NCI-H2196 (cell line): ENCODE measurements at regions not wholly inside any gene's neighbourhood (a gene's known extent, or its start where the extent isn't known, plus 50 kb on each side); places are given as distances from the start of the nearest gene placed in this dataset.
"Not testable (repeated sequence)": the region's sequence is repeated elsewhere in the genome, so short reads cannot be mapped to it uniquely, and the experiment has no call there.

Source experiments
- DNase-seq: peaks from one replicate; lab custom pipeline; 2025; ENCODE audit not compliant: unreplicated experiment; lab: John Stamatoyannopoulos, UW

DNA sequence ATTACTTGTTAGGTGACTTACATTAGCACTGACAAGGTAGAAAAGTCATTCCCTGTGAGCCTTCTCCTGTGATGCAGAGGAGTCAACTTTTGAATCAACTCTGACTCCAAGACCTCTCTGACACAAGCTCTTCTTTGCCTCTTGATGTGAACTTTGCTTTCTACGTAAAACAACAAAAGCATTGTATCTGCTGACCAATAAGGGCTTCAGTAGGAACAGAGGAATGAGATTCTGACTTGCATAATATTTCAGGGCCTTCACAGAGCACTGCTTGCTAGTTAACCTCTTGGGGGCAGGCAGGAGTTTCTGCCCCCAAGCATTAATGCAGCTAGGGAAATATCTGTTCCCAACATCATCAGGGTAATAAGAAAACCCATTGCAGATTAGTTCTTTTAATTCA, 791.5 kb downstream of the BCL11A start:
- no peak for DNase-seq

DNA sequence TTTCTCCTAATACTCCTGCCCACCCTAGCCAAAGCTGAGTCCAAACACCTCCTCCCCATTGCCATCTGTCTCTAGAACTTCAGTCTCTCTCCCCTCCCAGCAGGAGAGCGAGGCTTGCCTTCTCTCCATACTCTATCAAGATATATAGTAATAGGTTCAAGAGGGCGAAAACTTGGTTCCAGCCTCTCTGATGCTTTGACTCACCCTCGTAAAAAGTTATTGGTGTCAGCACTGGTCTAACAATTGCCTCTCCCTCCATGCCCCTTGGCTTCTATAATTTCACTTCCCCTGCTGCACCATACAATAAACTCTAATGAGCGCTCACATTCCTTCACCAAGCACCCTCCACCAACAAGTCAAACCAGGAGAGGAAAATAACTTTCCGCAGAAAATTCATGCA, 797.3 kb downstream of the BCL11A start:
- DNase-seq: no peak

DNA sequence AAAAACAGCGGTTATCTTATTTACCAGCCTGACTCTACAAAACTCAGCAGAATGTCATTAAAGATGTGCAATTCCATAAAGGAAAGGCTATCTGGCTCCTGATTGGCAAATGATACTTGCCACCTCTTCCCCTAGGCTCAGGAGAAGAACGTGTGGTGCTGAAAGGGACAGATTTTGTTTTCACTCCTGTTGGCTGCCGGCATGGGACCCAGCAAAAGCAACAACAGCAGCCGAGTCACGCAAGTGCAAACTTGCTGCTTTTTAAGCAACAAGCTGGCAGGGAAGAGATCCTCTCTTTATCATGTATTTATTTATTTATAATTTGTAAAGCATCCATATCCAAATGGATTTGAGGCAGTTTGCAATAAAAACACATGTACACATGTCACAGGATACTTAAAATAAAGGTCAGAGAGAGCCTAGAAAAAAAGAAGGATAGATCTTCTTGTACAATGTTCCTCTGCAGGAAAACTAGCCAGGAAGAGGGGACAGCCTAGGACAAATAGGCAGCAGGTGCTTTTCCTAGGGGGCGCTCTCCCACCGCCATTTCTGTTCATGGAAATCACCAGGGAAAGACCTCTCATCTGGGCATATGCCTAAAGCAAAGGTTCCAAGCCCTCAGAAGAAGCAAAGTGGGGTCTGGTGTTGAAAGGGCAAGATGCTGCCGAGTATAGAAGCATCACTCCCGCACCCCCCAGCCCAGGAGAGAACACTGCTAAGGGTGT, 799.3 kb downstream of the BCL11A start:
- DNase-seq: no peak

DNA sequence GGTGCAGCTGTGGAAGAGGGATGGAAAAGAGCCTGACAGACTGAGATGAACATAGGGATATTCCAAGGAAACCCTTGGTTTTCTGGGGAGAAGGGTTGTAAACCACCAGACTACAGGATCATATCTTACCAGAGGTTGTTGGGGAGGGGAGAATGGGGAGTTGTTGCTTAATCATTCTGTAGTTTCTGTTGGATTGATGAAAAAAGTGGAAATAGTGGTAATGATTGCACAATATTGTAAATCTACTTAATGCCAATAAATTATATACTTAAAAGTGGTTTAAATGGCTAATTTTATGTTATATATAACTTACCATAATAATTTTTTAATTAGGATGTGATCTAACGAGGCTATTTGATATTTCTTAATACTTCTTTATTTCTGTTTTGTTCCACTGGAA, 800.9 kb downstream of the BCL11A start:
- no peak for DNase-seq

DNA sequence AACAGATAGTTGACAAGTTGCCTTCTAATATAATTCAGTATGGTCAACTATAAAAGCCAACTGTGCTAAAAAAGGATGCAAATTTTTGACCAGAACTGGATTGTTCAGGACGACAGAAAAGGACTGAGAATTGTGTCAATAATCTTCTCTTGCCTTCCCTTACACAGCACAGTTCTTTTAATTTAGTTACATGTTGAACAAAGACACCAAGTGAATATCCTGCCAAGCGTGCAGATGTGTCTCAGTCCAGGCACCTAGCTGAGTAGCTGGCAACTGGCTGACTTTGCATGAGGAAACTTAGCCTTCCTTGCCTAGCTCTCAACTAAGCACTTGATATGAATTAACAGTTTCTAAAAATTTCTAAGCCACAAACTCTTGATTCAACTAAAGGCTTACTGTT, 801.4 kb downstream of the BCL11A start:
- no peak for DNase-seq

DNA sequence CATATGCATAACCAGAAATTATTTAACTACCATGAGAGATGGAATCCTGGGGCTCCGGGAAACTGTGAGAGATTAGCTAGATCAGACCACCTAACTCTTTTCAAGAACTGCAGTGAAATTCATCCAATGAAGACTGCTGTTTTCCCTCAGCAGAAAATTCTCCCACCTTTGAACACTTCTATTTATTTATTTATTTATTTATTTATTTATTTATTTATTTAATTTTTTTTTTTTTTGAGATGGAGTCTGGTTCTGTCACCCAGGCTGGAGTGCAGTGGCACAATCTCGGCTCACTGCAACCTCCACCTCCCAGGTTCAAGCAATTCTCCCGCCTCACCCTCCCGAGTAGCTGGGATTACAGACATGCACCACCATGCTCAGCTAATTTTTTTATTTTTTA, 802.2 kb downstream of the BCL11A start:
- DNase-seq: not testable (repeated sequence)

DNA sequence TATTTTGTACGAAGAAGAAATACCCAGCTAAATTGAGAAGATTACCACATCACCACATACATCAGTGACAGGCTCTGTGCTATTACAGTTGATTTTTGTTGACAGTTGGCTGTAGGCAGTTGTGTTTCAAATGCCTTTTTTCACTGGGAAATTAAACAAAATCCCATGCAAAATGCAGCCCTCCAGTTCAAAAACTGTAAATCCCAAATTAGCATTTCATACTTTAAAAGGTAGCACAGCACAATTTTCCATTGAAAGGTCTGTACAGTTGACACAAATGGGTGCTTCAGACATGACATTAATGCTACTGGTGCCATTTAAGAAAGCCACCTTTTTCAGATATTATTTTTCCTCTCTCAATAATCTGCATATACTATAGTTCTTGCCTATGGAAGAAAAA, 807.2 kb downstream of the BCL11A start:
- DNase-seq: no peak

DNA sequence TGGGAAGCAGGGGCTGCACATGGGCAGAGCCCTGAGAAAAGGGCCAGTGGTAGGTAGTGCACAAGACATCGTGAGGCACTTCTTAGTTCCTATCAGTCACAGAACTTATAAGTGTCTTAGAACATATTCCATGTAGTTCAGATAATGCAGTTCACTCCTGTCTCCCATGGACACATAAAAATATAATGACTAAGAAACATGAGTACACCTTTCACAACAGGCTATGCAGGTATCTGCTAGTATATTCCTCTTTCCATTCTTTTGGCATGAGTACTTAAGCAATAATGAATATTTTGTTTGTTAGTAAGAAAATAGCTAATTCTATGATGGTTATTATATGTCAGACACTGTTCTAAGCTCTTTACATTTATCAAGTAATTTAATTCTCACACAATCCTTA, 808.4 kb downstream of the BCL11A start:
- no peak for DNase-seq

DNA sequence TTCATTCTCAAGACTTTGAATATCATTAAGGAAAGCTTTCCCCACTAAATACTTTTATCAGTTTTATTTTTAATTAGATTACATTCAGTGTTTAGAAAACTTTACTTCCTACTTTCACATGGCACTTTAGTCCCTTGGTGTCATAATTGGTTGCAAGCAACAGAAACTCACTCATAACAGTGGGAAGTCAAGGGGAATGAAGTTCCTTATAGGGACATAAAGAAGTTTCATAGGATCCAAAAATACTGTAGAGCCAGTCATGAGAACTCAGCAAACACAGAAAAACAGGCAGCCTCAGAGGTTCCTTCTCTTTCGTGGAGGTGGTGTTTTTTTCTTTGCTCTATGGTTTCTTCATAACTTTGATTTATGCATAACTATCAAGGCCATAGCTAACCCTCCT, 809.0 kb downstream of the BCL11A start:
- DNase-seq: no peak

DNA sequence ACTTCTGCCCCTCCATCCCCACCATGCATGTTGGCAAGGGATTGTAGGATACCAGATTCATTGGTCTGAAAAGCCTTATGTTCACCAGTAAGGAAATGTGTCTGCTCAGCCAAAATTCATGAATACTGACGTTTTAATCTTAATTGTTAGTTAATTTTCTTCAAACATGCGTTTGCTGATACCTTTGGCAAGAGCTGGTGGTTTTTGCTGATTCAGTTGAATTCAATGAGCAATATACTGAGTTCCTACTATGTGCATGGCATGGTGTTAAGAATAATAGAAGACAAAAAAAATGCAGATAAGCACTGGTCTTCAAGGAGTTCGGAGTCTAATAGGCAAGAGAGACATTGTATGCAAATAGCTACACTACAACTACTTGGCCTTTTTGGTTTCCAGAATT, 811.6 kb downstream of the BCL11A start:
- DNase-seq: no peak

DNA sequence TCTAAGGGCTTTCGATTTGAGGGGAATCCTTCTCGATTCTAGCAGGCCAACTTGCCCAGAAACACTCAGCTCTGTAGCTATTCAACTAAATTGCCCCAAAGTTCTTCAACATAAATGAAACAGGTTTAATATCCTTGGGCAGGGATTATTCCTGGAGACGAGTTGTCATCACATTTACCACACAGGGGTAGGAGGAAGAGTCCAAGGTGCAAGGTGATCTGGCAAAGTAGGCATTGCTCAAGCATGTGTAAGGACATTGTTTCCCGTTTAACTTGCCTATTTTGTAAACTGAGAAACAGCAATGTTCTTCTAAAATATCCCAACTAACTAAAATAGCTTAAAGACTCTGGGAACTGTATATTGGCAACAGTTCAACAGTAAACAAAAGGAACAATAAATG, 814.3 kb downstream of the BCL11A start:
- no peak for DNase-seq

DNA sequence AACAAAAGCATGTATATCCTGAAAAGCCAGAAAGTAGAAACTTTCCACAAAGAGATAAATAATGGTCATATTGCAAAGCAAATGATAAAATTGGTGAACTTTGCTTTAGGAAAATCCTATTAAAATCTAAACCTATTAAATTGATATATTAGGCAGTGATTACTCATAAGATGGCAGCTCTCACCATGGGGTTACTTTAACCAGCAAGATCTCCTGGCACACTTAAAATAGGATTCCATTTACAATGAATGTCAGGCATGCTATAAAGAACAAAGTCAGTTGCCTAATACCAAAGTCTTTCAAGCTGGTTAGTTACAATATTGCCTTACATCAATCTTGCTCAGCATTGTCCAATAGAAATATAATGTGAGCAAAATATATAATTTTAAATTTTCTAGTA, 816.2 kb downstream of the BCL11A start:
- no peak for DNase-seq

DNA sequence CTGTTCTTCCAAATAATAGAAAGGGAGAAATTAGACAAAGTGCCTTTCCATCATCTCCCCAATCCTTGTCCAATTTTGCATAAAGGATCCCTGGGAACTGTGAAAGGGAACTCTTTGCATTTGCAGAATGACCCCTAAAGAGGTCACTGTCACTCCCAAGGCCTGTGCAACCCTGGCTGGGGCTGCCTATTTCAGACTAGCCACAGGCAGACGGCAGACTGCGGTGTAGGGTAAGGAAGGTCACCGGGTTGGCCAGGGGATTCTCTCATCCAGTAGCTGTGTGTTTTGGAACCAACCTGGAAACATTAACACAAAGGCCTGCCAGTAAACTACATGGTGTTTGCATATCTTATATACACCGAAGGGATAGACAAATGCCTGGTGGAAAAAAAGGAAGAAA, 818.7 kb downstream of the BCL11A start:
- DNase-seq: no peak

DNA sequence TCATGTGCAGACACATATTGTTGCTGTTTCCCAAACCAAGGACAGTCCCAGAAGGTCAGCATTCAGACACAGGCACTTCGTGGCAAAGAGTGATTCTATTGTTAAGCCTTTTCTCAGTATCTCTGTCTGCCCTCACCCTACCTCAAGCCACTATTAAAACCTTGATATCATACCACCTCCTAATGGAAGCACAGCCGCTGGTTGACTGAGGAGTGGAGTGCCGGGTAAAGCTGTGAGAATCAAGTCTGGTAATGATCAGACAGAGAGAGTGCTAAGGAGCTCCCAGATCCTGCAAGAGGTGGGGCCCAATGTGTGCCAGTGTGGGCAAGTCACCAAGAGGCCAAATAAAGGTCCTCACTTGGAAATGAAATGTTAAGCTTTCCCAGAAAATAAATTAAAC, 819.5 kb downstream of the BCL11A start:
- no peak for DNase-seq

DNA sequence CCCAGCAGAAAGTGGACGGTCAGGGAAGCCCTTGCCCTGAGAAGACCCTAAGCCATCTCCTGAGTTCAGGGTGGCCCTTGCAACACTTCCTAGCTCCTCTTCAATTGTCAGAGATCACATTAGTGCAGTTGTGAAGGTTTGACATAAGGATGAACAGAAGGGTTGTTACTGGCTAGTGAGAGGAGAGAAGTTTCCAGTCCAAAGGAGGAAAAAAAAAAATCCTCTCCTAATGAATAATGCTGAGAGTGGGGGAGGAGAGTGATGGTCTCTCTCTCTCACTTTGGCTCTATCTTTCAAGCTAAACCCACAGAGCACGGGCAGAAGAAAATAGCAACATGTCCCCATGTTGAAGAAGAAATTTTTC, 819.9 kb downstream of the BCL11A start:
- no peak for DNase-seq

DNA sequence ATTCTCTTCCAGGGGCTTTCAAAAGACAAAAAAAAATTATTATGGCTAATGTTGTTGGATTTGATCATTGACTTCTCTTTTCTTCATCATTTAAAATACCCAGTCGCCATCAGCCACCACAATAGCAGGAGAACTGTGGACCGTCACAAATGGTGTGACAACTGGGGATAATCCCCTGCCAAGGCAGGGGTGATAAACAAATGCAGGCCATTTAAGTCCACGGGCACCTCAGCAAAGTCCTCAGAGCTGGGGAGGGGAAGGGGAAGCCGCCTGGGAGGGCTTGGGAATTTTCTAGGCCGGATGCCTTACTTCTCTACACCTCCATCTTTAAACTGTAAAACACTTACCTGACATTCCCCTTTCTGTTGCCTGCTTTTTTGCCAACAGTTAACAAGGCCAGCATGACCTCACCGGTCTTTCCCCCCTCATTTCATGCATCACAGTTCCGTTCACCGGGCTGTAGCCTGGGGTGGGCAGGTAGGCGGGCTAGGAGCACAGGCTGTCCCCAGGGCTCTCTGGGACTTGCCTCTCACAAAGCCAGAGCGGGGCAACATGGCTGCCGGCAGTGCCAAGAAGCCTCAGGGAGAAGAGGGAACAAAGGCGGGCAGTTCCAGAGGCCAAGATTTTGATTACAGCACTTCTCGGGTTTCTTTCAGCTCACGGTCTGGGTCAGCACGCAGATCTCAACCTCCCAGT, 820.4 kb downstream of the BCL11A start:
- no peak for DNase-seq

DNA sequence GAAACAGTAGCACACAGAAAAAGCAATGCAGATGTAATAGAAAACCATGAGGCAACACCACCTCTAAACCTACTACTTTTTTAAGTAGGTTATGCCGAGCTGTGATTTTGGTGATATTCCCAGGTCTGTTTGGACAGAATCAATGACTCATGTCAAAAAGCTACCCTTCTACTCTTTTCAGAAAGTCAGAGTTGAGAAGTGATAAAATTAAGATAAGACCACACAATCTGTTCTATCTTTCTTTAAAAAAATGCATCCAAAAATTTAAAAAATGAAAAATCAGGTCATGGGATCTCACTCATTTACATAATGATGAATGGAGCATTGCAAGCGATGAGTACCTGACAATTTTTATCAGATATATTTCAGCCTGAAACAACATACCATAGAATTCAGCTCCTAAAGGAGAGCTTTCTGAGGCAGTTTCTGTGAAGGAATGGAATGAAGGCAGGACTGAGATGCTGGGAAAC, 826.3 kb downstream of the BCL11A start:
- DNase-seq: no peak

DNA sequence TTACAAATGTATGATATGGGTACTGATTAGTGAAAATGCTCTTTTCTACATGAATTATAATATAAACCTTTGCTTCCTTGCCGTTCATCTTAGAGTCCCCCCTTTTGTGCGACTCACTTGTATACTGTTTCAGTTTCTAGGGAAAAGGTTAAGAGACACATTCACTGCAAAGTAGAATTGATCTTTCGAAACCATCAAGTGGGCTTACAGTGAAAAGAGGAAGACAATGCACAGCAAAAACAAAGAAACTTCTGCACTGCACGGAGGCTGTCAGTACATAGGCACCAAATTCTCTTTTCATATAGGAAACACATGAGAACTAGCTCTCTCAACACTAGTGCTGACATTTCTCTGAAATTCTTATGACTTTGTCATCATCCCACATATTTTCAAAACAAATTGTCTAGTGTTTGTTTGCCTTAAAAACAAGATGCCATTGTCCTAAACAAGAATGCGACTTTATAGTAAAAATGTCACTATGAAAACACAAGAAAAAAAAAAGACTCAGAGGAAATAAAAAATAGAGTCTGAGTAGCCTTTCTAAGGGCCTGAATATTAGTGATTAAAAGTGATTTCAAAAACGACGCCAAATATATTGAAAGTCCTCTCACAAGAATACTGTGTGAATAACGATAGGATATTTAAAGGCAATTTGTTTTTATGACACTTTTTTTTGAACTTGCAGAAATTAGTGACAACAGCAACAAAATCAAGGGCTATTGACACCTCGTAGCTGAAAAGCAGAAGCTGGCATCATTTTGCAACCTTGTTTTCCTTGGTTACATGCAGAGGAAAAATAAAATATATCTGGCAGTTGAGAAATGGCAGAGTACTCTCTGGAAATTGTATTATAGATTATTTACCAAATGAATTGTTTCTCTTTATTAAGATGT, 827.0 kb downstream of the BCL11A start:
- no peak for DNase-seq

DNA sequence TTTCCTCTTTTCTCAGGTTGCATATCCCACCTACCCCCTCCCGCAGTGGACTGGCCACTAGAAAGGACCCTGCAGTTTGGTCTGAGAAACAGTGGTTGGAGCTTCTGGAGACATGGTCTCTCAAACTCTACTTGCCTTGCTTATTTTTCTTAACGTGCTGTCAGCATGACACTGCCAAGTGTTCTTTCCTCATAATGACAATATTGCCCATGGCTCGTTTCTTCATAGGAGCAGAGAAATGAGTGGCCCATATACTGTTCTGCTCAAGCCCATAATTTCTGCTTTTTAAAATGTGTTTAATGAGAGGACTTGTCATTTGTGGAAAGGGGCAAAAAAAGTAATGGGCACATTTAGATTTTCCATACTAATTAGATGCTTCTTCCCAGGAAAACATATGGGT, 828.7 kb downstream of the BCL11A start:
- DNase-seq: no peak

DNA sequence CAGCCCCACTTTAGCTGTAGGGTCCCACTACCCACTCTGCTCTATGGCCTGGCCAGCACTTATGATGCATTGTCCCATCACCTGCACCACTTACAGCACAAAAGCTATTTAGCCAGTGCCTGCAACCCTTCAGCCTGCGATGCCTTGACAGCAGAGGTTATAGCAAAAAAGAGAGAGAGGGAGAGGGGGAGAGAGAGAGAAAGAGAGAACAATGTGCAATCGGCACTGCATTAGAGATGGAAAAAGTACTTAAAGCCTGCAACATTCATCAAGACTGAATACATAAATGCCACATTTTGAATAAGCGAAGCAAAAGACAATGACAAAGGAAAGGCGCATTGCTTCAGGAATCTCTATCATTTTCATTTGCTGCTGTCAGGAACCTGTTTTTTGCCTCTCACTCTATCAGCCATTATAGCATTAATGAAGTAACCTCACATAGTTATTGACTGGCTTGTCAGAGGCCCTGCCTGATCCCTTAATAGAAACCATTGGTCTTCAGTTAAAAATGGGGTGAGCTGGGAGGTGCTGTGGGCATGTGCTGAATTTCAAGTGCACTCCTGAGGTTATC, 833.1 kb downstream of the BCL11A start:
- no peak for DNase-seq

DNA sequence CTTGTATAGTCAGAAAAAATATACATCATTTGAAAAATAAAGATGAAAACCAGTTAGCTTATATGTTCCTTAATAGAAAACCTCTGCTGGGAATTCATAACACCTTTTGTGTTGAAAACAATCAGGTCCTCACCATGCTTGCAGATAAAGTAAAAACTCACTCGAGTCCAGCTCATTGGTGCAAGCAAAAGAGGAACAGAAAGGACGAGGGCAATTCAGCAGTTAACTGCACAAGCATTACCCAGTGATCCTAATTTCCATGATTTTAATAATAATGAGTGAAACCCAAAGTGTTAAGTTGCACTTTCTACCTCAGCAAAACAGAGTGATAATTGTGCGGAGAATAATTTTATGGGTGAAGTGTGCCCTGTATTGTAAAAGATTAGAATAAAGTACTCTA, 839.9 kb downstream of the BCL11A start:
- no peak for DNase-seq

DNA sequence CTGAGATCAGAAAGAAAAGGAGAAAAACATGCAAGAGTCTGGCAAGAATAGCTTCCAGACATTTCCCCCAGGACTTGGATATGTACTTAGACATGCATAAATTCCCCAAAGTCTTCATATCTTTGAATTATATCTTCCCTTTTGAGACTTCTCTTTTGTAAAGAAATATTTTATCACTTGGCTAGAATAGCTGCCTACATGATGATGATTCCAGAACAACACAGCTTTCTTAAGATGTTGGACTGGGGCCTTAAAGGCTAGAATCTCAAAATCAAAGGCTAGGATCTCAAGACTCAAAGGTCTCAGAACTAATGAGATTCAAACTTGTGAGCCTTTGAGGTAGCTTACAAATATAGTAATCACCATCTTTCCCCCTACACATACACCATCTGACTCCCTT, 842.3 kb downstream of the BCL11A start:
- no peak for DNase-seq
